ENCODE measurements at regions not wholly inside any gene's neighbourhood (a gene's known extent, or its start where the extent isn't known, plus 50 kb on each side); places are given as distances from the start of the nearest gene placed in this dataset.

DNA sequence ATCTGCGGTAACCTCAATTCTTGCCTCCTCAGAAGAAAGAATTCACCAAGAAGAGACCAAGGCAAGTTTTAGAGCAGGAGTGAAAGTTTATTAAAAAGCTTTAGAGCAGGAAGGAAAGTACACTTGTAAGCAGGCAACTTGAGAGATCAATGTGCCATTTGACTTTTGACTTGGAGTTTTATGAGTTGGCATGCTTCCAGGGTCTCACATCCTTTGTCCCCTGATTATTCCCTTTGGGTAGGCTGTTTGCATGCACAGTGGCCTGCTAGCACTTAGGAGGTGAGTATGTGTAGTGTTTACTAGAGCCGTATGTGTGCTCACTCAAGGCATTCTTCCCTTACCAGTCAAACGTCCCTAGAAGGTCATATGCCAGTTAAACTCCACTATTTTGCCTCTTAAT, 111.0 kb upstream of the RAI14 start:
- TF ChIP-seq, protein P1, sequence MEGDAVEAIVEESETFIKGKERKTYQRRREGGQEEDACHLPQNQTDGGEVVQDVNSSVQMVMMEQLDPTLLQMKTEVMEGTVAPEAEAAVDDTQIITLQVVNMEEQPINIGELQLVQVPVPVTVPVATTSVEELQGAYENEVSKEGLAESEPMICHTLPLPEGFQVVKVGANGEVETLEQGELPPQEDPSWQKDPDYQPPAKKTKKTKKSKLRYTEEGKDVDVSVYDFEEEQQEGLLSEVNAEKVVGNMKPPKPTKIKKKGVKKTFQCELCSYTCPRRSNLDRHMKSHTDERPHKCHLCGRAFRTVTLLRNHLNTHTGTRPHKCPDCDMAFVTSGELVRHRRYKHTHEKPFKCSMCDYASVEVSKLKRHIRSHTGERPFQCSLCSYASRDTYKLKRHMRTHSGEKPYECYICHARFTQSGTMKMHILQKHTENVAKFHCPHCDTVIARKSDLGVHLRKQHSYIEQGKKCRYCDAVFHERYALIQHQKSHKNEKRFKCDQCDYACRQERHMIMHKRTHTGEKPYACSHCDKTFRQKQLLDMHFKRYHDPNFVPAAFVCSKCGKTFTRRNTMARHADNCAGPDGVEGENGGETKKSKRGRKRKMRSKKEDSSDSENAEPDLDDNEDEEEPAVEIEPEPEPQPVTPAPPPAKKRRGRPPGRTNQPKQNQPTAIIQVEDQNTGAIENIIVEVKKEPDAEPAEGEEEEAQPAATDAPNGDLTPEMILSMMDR (conservative IDR thresholded peaks at IDR 0.05; ENCODE audit: low read depth in 2 of 2) = no peak
- TF ChIP-seq EZH2phosphoT487 (IDR thresholded peaks at IDR 0.05; ENCODE audit: unreplicated experiment) (no peak), NANOG (IDR thresholded peaks at IDR 0.05; ENCODE audit: borderline replicate concordance) (no peak), EZH2 (IDR thresholded peaks at IDR 0.05; ENCODE audit: low read depth, unreplicated experiment) (no peak), CREB1 (CRISPR knock-in tag; IDR thresholded peaks at IDR 0.05; ENCODE audit: low read depth) (no peak), ZNF114 (CRISPR knock-in tag; IDR thresholded peaks at IDR 0.05) (no peak), STAT1 (IDR thresholded peaks at IDR 0.05; ENCODE audit: unreplicated experiment) (no peak), POLR2AphosphoS5 (IDR thresholded peaks at IDR 0.05; ENCODE audit: low read depth) (no peak)
- TF ChIP-seq, protein P2, sequence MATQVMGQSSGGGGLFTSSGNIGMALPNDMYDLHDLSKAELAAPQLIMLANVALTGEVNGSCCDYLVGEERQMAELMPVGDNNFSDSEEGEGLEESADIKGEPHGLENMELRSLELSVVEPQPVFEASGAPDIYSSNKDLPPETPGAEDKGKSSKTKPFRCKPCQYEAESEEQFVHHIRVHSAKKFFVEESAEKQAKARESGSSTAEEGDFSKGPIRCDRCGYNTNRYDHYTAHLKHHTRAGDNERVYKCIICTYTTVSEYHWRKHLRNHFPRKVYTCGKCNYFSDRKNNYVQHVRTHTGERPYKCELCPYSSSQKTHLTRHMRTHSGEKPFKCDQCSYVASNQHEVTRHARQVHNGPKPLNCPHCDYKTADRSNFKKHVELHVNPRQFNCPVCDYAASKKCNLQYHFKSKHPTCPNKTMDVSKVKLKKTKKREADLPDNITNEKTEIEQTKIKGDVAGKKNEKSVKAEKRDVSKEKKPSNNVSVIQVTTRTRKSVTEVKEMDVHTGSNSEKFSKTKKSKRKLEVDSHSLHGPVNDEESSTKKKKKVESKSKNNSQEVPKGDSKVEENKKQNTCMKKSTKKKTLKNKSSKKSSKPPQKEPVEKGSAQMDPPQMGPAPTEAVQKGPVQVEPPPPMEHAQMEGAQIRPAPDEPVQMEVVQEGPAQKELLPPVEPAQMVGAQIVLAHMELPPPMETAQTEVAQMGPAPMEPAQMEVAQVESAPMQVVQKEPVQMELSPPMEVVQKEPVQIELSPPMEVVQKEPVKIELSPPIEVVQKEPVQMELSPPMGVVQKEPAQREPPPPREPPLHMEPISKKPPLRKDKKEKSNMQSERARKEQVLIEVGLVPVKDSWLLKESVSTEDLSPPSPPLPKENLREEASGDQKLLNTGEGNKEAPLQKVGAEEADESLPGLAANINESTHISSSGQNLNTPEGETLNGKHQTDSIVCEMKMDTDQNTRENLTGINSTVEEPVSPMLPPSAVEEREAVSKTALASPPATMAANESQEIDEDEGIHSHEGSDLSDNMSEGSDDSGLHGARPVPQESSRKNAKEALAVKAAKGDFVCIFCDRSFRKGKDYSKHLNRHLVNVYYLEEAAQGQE (IDR thresholded peaks at IDR 0.05; ENCODE audit: unreplicated experiment) = no peak
- TF ChIP-seq, protein P3, sequence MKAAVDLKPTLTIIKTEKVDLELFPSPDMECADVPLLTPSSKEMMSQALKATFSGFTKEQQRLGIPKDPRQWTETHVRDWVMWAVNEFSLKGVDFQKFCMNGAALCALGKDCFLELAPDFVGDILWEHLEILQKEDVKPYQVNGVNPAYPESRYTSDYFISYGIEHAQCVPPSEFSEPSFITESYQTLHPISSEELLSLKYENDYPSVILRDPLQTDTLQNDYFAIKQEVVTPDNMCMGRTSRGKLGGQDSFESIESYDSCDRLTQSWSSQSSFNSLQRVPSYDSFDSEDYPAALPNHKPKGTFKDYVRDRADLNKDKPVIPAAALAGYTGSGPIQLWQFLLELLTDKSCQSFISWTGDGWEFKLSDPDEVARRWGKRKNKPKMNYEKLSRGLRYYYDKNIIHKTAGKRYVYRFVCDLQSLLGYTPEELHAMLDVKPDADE (IDR thresholded peaks at IDR 0.05) = no peak

Measured in GM23338 (cell line).